ENCODE measurements at regions not wholly inside any gene's neighbourhood (a gene's known extent, or its start where the extent isn't known, plus 50 kb on each side); places are given as distances from the start of the nearest gene placed in this dataset.
"Not testable (repeated sequence)": the region's sequence is repeated elsewhere in the genome, so short reads cannot be mapped to it uniquely, and the experiment has no call there.

DNA sequence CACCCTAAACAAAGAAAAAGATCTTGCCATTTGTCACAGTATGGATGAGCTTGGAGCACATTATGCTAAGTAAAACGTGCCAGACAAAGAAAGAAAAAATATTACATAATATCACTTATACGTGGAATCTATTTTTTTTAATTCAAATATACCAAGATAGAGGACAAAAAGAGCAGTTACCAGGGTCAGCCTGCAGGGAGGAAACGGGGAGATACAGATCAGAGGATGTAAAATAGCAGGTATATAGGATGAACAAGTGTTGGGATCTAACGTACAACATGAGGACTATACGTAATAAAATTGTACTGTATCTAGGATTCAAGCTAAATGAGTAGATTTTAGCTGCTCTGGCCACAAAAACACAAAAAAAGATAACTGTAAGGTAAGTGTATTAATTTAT, 247.5 kb downstream of the TMEM161B start:
- H3K36me3 ChIP-seq: no peaks in the 10 kb centered on the region
- intact Hi-C loops (cut with DNase I): no loop called here

DNA sequence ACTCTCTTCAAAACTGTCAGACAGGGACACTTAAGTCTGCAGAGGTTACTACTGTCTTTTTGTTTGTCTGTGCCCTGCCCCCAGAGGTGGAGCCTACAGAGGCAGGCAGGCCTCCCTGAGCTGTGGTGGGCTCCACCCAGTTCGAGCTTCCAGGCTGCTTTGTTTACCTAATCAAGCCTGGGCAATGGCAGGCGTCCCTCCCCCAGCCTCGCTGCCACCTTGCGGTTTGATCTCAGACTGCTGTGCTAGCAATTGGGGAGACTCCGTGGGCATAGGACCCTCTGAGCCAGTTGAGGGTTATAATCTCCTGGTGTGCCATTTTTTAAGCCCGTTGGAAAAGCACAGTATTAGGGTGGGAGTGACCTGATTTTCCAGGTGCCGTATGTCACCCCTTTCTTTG, 253.7 kb downstream of the TMEM161B start:
- H3K4me1 ChIP-seq; intact Hi-C loops (cut with DNase I); H3K27ac ChIP-seq; DNase-seq; H3K27me3 ChIP-seq; H3K4me3 ChIP-seq; H3K36me3 ChIP-seq; H3K9me3 ChIP-seq: not testable (repeated sequence)
- WGBS, 2 donors: 67 to 76% methylated on average over 7 of the region's 7 CpGs

More for the DNA sequence above, 247.5 kb downstream of the TMEM161B start:
- H3K27me3 ChIP-seq: no peaks in the 10 kb centered on the region
- TF ChIP-seq POLR2A (IDR thresholded peaks at IDR 0.05) (no peak), EP300 (IDR thresholded peaks at IDR 0.05) (no peak), POLR2AphosphoS5 (IDR thresholded peaks at IDR 0.05) (no peak)
- TF ChIP-seq, protein P1, sequence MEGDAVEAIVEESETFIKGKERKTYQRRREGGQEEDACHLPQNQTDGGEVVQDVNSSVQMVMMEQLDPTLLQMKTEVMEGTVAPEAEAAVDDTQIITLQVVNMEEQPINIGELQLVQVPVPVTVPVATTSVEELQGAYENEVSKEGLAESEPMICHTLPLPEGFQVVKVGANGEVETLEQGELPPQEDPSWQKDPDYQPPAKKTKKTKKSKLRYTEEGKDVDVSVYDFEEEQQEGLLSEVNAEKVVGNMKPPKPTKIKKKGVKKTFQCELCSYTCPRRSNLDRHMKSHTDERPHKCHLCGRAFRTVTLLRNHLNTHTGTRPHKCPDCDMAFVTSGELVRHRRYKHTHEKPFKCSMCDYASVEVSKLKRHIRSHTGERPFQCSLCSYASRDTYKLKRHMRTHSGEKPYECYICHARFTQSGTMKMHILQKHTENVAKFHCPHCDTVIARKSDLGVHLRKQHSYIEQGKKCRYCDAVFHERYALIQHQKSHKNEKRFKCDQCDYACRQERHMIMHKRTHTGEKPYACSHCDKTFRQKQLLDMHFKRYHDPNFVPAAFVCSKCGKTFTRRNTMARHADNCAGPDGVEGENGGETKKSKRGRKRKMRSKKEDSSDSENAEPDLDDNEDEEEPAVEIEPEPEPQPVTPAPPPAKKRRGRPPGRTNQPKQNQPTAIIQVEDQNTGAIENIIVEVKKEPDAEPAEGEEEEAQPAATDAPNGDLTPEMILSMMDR (IDR thresholded peaks at IDR 0.05): no peak
- H3K4me1 ChIP-seq: peaks cover 0 to 3% (median 0%) of the 10 kb centered on the region in 4 donors
- no peak overlapping the region for H3K27ac ChIP-seq
- no peak overlapping the region for H3K4me3 ChIP-seq
- no peak for DNase-seq
- no peaks in the 10 kb centered on the region for H3K9me3 ChIP-seq
- 76 to 83% methylated on average over 5 of the region's 5 CpGs for WGBS, 2 donors

DNA sequence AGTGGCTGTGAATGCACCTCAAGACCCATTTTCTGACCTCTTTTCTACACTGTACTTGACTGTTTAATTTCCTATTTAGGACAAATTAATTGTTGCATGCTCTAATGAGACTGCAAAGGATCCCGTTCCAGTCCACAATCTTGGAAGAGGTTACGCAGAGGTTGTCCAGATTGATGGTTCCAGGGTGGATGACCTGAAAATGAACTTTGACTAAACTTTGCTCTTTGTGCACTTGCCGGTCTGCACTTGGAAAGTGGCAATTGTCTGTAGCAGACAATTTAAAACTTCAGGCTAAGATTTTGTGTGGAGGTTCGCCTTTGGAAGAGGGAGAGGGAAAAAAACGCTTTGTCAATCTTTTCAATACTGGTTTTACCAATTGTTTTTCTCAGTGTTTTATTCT, 267.8 kb downstream of the TMEM161B start:
- Histone ChIP-seq H3K4me3 (no peak overlapping the region), H3K9me3 (no peaks in the 10 kb centered on the region), H3K27me3 (no peaks in the 10 kb centered on the region), H3K4me1 (no peaks in the 10 kb centered on the region), H3K27ac (no peak overlapping the region), H3K36me3 (no peaks in the 10 kb centered on the region)
- DNase-seq: no peak
- TF ChIP-seq POLR2A (IDR thresholded peaks at IDR 0.05) (no peak), EP300 (IDR thresholded peaks at IDR 0.05) (no peak)
- 42 to 61% methylated on average over 5 of the region's 5 CpGs for WGBS, 2 donors
- intact Hi-C loops (cut with DNase I): no loop called here

DNA sequence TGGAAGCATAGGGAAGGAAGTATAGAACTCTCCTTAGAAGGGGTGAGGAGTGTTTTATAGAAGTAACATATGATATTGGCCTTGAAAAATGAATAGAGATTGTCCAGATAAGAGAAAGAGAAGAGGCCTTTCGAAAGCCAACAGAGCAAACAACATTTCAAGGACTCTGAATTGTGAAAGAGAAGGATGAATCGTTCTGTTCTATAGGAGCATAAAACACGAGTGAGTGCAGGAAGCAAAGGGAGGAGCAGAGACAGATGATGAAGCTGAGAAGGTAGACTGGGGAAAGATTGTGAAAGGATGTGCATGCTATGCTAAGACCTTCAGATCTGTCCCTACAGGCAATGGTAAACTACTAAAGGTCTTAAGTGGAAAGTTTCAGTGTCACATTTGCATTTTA, 271.0 kb downstream of the TMEM161B start:
- H3K36me3 ChIP-seq: no peaks in the 10 kb centered on the region
- no peak overlapping the region for H3K27ac ChIP-seq
- no peaks in the 10 kb centered on the region for H3K27me3 ChIP-seq
- no peaks in the 10 kb centered on the region for H3K4me1 ChIP-seq
- no peak overlapping the region for H3K4me3 ChIP-seq
- intact Hi-C loops (cut with DNase I): no loop called here
- DNase-seq: no peak
- TF ChIP-seq, protein P1 (IDR thresholded peaks at IDR 0.05): no peak
- no peak for TF ChIP-seq POLR2AphosphoS5 (IDR thresholded peaks at IDR 0.05)
- TF ChIP-seq EP300 (IDR thresholded peaks at IDR 0.05): no peak
- TF ChIP-seq POLR2A (IDR thresholded peaks at IDR 0.05): no peak
- no peaks in the 10 kb centered on the region for H3K9me3 ChIP-seq
- 19 to 57% methylated on average over 3 of the region's 3 CpGs for WGBS, 2 donors

DNA sequence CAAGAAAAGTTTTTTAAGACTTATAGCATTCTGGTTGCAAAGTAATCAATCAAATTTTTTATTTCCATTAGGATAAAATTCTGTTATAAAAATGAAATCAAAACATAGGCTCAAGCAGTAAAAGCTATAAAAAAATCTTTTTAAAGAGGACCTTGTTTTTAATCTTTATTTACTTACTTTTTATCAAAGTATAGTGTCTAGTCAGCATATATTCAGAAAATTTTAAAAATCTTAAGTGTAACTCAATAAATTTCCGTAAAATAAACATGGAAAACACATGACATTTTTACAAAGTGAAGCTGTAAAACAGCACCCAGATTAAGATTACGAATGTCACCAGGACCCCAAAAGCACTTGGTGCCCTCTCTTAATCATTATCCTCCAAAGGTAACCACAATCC, 302.4 kb downstream of the TMEM161B start:
- H3K27me3 ChIP-seq: no peaks in the 10 kb centered on the region
- no peak overlapping the region for H3K27ac ChIP-seq
- no peaks in the 10 kb centered on the region for H3K4me1 ChIP-seq
- no peaks in the 10 kb centered on the region for H3K9me3 ChIP-seq
- 34 to 43% methylated on average over 2 of the region's 2 CpGs for WGBS, 2 donors
- intact Hi-C loops (cut with DNase I): no loop called here
- no peaks in the 10 kb centered on the region for H3K36me3 ChIP-seq
- TF ChIP-seq, protein P1 (IDR thresholded peaks at IDR 0.05): no peak
- TF ChIP-seq POLR2AphosphoS5 (IDR thresholded peaks at IDR 0.05) (no peak), EP300 (IDR thresholded peaks at IDR 0.05) (no peak), POLR2A (IDR thresholded peaks at IDR 0.05) (no peak)
- DNase-seq: no peak
- no peak overlapping the region for H3K4me3 ChIP-seq

DNA sequence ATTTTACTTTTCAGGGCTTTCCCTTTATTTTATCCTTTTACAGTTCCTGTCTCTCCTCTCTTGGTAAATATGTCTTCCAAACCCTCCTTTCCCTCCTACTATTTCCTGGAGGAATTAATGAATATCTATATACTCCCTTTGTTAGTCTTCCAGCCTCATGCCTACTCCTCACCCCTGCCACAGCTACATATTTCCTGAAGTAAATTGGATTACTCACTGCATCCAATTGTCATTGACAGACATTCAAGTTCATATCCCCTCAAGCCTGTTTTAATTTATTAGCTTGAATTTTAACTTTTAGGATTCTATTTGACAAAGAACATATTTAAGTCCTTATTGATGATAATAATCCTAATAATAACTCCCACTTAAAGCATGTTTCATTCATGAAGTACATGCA, 314.5 kb downstream of the TMEM161B start:
- TF ChIP-seq, protein P1 (IDR thresholded peaks at IDR 0.05): no peak
- TF ChIP-seq POLR2AphosphoS5 (IDR thresholded peaks at IDR 0.05) (no peak), EP300 (IDR thresholded peaks at IDR 0.05) (no peak), POLR2A (IDR thresholded peaks at IDR 0.05) (no peak)
- H3K9me3 ChIP-seq: no peaks in the 10 kb centered on the region
- no peaks in the 10 kb centered on the region for H3K27me3 ChIP-seq
- no peak overlapping the region for H3K27ac ChIP-seq
- no peak for DNase-seq
- H3K36me3 ChIP-seq: no peaks in the 10 kb centered on the region
- intact Hi-C loops (cut with DNase I): no loop called here
- no peak overlapping the region for H3K4me3 ChIP-seq
- H3K4me1 ChIP-seq: no peaks in the 10 kb centered on the region

All from sigmoid colon (tissue), 6 donors.